Germinal center (tissue), 1 donor: ENCODE measurements at regions not wholly inside any gene's neighbourhood (a gene's known extent, or its start where the extent isn't known, plus 50 kb on each side); places are given as distances from the start of the nearest gene placed in this dataset.
"Not testable (repeated sequence)": the region's sequence is repeated elsewhere in the genome, so short reads cannot be mapped to it uniquely, and the experiment has no call there.

ENCODE experiments used
- DNase-seq: peaks from one replicate; pipeline ENCODE4 v3.0.0; 2012; ENCODE audit warnings: mixed read lengths, low spot score

DNA sequence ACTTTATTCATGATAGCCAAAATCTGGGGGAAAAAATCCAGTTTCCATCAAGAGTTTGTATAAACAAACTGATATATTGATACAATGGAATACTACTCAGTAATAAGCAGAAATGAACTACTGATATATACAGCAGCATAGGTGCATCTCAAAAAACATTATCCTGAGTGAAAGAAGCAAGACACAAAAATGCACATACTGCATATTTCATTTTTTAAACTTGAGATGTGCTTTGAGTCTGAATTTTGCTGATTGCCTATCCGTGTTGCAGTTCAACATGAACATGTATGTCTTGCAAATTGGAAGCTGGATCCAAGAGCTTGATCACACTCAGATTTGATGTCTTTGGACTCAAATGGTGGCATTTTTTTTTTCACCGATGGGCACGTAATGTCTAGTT is 132.4 kb downstream of the TSEN15 start:
- no peak for DNase-seq

DNA sequence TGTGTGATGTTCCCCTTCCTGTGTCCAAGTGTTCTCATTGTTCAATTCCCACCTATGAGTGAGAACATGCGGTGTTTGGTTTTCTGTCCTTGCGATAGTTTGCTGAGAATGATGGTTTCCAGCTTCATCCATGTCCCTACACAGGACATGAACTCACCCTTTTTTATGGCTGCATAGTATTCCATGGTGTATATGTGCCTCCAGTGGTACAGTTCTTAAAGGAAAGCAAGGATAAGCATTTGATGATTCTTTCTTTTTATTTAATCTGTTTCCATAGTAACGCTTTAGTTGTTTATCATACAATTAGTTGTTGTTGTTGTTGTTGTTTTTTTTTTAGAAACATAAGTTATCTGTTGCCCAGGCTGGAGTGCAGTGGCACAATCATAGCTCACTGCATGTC is 133.1 kb downstream of the TSEN15 start:
- not testable (repeated sequence) for DNase-seq

DNA sequence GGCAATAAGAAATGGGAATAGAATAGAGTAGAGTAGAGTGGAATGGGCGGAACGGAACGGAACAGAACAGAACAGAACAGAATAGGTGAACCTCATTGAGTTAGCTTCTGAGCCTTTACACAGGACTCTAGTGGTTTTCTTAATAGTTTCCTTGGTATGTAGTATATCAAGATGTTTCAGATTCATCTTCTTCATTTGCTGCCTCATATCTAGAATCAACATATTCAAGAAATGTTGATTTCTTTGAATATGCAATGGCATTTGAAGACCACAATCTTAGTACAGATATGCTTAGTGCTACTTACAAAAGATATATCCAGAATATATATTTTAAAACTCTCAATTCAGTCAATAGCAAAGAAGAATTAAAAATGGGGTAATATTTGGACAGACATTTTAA is 133.8 kb downstream of the TSEN15 start:
- no peak for DNase-seq

DNA sequence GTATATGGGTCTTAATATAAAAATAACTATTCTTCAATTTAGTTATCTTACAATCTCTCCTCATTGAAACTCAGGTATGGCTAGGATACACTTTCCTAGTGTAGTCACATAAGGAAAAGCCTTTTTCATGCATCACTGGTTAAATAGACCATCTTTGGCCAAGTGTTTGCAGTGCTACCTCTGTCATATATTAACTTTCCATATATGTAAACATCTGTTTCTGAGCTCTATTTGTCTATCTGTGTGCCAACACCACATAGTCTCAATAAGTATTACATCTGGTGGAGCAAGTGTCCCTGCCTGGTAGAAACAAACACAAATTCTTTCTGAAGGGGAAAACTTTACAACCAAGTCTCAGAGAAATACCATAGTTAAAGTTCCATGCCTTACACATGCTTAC is 134.6 kb downstream of the TSEN15 start:
- DNase-seq: no peak

DNA sequence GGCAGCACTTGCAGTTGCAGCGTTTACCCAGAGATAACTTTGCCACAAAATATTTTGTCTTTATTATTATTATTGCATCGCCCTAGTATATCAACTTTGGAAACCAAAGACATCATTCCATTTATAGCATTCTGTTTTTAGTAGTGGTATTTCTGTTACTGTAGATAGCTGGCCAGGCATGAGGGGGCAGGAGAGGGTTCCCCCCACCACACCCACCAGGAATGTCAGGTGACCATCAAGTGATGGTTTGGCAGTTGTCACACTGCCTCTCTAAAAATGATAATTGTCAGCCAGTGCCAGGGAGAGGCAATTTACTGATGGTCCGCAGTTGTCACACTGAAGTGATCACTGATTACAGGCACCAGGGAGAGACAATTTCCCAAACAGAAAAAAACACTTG is 135.6 kb downstream of the TSEN15 start:
- no peak for DNase-seq

DNA sequence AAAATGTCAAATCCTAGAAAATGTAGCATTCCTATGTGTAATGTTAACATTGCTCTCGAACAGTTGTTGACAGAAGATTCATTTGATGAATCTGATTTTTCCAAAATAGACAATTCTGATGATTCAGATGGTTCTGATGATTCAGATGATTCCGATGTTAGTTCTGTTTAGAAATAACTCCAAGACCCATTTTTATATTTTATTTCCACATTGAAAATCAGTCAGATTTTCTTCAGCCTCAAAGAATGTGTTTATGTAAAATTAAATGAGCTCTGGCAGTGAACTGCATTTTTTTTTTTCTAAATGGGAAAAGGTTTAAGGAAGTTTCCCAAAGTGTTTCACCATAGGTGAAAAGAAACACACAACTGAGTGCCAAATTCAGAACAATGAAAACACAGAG is 136.5 kb downstream of the TSEN15 start:
- DNase-seq: no peak

DNA sequence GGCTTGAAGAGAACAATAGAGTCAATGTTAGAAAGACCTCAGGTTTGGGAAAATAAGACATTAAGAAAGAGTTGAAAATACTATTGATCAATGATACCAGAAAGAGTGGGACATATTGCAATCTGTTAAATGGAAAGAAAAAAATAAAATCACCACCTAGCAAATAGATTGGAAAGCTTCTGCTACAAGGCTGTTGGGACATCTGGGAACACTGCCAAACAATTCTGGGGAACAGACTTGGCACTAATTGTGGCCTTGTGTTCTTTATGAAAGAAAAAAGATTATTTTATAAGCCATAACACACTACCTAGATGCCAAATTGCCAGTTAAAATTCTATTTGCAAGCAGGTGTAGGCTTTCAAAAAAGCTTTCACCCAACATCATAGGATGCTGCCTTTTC is 137.8 kb downstream of the TSEN15 start:
- DNase-seq: no peak

DNA sequence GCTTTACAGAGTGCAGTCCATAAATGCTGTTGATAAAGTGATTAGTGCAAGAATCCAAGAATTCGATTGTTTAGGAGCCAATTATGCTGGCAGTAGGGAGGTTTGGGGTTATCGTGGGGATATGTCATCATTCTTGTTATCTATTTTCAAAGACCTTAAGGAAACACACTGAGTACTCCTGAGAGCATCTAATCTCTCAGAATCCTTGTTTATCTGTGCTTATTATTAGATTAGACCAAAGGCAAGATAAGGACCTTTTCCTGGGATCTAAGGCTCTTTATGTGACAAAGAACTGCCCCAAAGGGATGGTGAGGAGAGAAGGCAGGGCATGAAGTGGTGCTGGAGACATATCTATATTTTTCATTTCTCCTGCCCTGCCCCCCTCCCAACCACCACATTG is 139.1 kb downstream of the TSEN15 start:
- DNase-seq: no peak

DNA sequence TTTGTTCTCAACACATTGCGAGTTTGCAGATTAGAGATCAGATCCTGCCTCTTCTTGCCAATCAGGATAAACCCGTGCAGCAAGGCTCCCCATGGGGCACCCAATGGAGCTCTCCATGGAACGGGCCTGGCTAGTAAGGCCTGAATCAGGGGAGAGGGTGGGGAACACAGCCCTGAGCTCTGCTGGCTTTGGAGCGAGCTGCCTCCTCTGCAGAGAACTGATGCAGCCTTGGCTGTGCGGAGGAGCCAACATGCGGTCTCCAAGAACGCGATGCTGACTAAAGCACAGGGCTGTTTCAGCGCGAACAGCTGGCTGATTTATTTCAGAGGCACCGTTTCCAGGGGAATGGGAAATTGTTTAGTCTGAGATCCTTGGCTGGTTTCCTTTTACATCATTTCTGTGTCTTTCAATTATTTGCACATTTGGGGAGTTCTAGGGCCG is 139.7 kb downstream of the TSEN15 start:
- DNase-seq: no peak

DNA sequence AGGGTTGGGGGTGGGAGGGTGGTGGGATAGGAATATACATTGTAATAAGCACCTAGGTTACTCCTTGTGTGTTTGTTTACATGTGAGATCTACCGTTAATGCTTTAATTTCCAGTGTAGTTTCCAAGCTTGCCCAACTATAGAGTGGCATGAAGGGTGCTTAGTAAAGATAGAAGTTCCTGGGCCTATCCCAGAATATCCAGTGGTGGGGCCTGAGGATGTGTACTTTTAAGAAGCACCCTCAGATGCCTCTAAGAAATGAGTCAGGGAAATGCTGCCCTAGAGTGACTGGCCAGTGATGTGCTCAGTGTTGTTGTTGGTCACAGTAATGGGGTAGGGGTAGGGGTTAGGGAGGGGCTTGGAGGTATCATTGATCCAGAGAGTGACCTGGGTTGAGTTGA is 141.3 kb downstream of the TSEN15 start:
- DNase-seq: no peak

DNA sequence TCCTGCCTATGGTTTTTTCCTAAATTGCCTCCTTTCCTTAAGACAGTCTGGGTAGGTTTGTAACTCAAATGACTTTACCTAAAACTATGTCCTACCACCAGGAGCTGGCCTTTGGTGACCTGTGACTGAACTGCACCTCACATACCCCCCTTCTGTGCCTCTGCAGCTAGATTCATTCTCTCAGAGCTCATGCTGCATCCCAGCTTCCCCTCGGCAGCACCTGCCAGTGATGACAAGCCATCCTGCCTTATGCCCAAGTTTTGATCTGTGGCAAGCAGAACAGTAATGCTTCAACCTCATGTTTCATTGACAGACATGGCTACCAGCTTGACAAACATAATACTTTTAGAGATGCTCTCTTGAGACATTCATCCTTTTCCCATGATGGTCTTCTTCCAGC is 141.9 kb downstream of the TSEN15 start:
- DNase-seq: no peak

DNA sequence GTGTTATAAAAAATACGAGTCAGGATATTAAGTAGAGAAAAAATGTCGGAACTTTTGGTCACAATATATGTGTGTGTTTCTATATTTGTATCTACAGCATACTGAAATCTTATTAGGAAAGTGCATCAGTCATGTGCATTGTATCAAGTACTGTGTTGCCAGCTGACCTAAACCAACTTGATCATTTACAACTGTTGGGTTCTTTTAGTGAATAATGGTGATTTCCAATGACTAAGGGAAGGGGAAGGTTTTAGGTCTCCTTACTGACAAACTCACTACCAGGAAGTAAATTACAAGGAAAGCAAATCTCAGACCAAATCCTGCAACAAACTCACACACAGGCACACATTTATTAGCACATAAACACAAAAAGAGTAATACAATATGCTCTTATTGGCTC is 142.7 kb downstream of the TSEN15 start:
- DNase-seq: no peak

DNA sequence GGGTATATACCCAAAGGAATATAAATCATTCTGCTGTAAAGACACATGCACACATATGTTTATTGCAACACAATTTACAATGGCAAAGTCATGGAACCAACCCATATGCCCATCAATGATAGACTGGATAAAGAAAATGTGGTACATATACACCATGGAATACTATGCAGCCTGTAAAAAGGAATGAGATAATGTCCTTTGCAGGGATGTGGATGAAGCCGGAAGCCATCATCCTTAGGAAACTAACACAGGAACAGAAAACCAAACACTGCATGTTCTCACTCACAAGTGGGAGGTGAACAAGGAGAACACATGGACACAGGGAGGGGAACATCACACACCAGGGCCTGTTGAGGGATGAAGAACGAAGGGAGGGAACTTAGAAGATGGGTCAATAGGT is 144.2 kb downstream of the TSEN15 start:
- DNase-seq: not testable (repeated sequence)

DNA sequence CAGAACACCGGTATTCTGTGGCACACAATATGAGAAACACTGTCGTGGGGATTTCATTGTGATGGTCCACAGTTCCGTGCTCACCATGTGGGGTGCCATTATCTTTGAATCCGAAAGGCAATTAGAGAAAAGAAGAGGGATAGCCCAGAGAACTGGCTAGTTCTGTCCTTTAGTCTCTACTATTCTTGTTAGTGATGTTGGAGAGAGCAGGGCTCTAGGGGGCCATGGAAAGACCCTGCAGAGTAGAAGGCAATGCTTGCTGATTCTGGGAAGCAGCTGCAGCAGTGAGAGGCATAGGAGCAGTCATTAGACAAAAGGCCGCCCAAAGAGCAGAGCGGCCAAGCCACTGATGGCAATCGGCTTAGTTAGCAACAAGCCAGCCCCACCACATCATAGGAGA is 146.3 kb downstream of the TSEN15 start:
- no peak for DNase-seq

DNA sequence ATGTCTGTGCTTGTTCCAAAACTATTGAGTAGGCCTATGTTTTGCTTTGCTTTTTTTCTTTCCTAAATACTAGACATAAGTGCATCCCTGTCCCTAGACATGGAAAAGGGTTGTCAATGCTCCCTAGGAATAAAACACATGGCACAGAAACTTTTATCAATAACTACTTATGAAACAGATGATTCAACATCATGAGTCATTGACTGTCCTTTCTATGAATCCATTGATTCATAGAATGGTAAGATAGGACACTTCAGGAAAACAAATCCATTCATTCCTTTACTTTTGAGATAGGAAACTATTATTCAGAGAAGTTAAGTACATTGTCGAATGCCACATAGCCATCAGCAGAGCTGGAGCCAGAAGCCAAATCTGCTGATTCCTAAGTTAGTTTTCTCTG is 147.5 kb downstream of the TSEN15 start:
- no peak for DNase-seq

DNA sequence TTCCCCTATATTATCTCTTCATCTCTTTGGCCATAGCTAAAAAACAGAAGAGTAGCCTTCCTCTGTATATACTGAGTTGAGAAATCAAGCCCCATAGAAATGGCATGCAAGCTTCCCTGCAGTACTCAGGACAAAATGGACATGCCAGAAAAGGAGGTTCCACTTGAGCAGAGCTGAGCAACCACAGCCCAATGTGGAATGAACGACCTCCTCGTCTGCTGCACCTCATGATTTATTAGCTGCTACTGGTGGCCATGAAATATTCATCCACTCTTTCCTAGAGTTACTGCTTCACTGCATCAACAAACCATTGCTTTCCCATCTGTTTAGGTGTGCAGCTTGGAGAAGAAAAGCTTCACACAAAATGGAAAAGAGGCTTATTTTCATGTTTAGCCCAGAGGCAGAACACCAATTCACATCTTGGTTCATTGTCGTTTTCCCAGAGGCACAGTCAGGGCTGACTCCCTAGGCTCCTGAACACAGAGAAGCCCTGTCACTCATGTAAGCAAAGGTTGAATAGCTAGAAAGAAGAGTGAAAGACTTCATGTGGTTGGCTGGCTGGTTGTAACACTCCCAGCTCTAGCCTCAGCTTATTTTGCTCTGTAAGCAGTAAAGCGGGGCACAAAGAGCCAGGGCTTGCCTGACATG is 148.0 kb downstream of the TSEN15 start:
- no peak for DNase-seq

DNA sequence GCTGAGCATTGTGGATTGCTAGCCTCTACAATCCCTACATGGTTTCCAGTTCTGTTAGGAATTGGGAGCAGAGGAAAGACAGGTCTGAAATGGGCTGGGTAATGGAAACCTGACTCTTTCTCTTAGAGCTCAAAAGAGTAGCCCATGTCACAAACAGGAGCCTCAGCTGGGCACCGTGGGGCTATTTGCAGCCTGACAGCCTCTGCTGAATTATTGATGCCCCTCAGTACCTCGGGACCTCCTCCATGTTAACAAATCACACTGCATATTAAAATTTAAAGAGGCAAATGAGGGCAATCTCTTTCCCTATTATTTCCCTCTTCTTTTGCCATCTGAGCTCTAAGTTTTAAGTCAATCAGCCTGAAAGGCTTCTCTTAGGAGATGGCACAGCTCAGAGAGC is 157.1 kb downstream of the TSEN15 start:
- DNase-seq: no peak

DNA sequence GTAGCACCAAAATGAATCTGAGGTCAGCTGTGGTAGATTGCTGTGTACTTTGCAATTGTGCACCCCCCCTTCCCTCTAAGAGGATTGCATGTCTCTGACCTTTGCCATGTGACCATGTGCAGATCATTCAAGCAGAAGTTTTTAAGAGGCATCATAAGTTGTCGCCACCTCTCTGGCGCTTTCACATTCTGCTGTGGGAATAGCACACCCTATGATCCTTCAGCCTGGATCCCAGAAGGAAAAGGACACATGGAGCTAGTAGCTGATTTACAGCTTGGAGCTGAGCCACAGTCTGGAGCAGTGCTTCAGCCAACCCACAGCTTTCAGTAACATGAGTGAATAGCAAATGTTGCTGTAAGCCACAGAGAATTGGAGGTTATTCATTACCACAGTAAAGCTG is 158.5 kb downstream of the TSEN15 start:
- no peak for DNase-seq

DNA sequence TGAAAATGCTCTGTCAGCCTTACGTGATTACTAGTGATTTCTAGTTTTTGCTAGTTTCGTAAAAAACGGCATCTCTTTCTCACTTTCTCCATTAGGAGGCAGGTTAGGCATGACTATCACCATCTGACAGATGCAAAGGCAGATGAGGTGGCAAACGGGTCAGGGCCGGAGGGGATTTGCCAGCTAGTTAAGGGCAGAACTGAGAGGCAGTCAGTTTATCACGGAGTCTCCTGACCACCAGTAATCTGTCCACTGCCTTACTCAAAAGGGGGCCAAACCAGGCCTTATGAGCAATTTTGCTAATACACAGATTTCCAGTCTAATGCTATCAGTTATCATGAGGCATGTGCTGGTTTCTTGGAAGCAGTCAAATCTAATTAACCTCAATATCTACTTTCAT is 159.3 kb downstream of the TSEN15 start:
- DNase-seq: no peak

DNA sequence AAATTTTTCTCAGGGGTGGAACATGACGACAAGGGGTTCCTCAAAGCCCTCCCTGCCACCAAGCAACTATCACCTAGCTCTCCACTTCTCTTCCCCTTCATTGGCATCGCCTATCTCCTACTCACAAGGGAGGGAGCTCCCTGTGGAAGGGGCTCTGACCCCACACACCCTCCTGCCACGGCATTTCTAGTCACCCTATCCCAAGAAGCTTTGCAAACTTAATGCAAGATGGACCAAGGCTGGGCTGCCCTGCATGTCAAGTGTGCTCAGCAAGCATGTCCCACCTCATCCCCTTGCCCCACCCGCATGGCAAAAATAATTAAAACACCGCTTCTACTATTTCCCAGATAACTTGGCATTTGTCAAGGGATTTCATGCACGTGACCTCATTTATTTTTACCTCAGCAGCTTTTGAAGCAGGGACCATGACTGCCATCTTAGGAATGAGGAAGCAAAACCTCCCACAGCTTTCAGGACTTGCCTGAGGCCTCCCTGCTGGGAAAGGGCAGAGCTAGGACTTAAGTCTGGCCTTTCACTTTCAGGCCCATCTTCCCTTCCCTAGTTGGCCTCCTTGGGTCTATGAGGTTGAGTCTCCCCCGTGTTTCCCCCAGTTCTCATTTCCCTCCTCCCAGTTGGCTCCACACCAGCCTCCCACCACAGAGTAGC is 161.3 kb downstream of the TSEN15 start:
- DNase-seq: no peak

DNA sequence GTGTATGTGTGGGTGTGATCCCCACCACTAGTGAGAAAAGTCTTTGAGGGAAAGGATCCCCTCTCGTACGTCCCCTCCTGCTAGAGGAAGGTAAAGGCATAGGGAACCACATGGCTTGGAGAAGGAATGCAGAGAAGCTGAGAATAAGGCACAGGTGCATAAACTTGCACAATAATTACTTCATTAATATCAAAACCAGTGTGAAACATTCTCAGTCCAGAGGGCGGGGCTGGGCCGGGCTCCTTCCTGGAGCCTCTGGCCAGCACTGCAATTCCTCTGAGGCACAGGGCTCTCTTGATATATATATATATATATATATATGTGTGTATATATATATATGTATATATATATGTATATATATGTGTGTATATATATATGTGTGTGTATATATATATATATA is 162.6 kb downstream of the TSEN15 start:
- DNase-seq: no peak

DNA sequence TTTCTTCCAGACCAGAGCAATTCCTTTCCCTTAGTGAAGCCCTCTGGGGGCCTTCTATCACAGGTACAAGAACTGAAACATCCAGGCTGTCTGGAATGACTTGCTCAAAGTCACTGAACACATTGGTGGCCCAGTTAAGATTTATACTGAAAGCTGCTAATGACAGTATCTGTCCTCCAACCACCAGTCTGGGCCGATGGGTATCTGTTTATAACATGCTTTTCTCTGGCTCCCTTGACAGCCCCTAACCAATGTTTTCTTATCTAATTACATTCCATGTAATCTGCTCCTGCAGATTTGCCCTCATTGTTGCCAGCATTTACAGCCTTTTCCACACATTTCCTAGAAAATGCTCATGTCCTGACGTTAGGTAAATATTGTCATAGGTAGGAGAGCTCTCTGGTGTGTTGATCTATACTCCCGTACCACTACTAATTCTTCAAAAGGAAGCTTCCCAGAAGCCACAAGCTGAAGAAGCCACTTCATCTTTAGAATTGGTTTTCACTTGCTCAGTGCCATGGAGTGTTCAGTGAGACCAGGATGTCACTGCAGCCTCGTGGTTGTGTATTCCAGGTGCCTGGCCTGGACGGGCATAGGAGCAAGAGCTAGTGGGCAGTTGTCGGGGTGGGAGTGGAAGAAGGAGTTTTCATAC is 163.9 kb downstream of the TSEN15 start:
- no peak for DNase-seq

DNA sequence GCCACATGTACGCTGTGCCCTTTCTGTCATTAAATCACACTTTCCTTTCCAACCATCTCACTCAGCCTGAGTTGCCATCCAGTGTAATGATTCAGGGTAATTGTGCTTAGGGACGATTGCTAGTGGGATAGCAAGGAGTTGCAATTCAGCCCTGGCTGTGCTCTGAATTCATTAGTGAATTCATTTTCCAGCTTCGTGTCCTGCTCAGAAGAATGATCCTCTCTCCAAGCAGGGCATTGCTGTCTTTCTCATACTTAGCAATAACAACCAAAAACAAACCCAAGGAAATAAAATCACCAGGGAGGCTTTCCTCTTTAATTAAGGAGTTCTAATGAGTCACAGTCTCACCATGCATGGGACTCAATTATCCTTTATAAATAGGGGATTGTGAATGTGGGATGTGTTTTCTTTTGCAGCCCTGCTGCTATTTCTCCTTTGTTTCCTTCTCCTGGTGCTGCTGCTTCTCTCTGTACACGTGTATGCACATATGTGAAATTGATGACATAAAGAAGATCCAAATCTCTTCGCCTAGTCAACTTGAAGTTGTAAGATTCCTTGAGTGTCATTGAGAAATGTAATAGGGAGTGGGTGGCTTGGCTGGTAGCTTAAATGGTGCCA is 167.0 kb downstream of the TSEN15 start:
- no peak for DNase-seq
